HepG2 (cell line): ENCODE measurements at regions not wholly inside any gene's neighbourhood (a gene's known extent, or its start where the extent isn't known, plus 50 kb on each side); places are given as distances from the start of the nearest gene placed in this dataset.

ENCODE experiments used
- TF ChIP-seq, protein P1 (sequence below): sonication (generic); formaldehyde crosslinking; IDR thresholded peaks from 2 replicates; pipeline ENCODE4 v1.4.0; 2020; ENCODE audit warnings: mild to moderate bottlenecking, missing genetic modification reagents
- TF ChIP-seq, protein P2 (sequence below): sonication (generic); formaldehyde crosslinking; conservative IDR thresholded peaks from 2 replicates; pipeline ENCODE4 v1.4.0; 2020; ENCODE audit warnings: missing genetic modification reagents

DNA sequence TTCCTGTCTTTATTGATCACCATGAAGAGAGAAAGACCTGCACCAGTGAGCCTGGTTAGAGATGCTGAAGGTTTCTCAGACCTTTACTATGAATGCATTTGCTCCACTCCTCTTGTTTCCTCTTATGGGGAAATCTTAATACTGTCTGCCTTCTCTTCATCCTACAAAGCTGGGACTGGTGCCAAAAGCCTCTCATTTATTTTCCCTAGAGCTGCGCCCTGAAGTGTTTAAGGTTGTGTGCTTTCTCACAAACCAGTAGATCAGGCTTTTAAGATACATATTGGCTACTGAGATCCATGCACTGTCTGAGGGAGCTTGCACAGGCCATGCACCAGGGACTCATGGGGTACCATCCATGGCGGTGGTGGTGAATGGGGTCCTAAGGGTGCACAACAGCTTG, 286.1 kb upstream of the PMFBP1 start (continued):
- TF ChIP-seq, protein P1, sequence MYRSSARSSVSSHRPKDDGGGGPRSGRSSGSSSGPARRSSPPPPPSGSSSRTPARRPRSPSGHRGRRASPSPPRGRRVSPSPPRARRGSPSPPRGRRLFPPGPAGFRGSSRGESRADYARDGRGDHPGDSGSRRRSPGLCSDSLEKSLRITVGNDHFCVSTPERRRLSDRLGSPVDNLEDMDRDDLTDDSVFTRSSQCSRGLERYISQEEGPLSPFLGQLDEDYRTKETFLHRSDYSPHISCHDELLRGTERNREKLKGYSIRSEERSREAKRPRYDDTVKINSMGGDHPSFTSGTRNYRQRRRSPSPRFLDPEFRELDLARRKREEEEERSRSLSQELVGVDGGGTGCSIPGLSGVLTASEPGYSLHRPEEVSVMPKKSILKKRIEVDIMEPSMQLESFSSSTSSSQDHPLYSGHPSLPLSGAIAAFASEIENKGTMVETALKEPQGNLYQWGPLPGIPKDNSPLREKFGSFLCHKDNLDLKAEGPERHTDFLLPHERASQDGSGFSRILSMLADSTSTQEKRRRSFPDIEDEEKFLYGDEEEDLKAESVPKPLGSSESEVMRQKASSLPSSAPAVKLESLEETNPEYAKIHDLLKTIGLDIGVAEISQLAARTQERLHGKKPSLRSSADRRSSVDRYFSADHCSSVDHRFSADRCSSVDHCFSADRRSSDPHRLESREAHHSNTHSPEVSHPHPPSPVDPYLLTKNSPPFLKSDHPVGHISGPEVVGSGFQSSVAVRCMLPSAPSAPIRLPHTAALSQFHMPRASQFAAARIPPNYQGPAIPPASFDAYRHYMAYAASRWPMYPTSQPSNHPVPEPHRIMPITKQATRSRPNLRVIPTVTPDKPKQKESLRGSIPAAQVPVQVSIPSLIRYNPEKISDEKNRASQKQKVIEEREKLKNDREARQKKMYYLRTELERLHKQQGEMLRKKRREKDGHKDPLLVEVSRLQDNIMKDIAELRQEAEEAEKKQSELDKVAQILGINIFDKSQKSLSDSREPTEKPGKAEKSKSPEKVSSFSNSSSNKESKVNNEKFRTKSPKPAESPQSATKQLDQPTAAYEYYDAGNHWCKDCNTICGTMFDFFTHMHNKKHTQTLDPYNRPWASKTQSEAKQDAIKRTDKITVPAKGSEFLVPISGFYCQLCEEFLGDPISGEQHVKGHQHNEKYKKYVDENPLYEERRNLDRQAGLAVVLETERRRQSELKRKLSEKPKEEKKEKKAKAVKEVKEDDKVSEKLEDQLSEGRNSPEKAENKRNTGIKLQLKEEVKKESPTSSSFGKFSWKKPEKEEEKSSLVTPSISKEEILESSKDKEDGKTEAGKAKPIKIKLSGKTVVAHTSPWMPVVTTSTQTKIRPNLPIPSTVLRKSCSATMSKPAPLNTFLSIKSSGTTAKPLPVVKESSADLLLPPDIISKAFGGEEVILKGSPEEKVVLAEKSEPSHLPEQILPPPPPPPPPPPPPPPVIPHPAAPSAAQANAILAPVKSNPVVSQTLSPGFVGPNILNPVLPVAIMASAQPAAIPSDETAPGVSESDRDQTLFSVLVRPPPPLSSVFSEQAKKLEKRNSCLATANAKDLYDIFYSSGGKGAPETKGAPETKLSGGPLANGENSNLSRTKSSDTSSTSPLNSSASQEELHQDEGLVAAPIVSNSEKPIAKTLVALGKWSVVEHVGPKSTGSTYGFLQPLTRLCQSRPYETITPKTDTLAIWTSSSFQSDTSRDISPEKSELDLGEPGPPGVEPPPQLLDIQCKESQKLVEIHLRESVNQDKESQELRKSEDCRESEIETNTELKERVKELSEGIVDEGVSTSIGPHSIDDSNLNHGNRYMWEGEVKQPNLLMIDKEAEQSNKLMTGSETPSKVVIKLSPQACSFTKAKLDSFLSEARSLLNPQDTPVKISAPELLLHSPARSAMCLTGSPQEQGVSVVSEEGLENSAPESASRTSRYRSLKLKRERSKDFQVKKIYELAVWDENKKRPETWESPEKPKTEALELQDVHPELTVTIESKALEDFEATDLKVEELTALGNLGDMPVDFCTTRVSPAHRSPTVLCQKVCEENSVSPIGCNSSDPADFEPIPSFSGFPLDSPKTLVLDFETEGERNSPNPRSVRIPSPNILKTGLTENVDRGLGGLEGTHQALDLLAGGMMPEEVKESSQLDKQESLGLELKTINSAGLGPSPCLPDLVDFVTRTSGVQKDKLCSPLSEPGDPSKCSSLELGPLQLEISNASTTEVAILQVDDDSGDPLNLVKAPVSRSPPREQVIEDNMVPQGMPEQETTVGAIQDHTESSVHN = no peak
- TF ChIP-seq, protein P2, sequence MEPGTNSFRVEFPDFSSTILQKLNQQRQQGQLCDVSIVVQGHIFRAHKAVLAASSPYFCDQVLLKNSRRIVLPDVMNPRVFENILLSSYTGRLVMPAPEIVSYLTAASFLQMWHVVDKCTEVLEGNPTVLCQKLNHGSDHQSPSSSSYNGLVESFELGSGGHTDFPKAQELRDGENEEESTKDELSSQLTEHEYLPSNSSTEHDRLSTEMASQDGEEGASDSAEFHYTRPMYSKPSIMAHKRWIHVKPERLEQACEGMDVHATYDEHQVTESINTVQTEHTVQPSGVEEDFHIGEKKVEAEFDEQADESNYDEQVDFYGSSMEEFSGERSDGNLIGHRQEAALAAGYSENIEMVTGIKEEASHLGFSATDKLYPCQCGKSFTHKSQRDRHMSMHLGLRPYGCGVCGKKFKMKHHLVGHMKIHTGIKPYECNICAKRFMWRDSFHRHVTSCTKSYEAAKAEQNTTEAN (CRISPR knock-in tag) = no peak
